H54 (cell line): ENCODE measurements at regions not wholly inside any gene's neighbourhood (a gene's known extent, or its start where the extent isn't known, plus 50 kb on each side); places are given as distances from the start of the nearest gene placed in this dataset.

Experiments
- DNase-seq: peaks from one replicate; pipeline ENCODE4 v3.0.0; 2011; ENCODE audit warnings: low spot score, mixed read lengths; ENCODE audit not compliant: insufficient read length
- FAIRE-seq: peaks from 3 replicates; lab custom pipeline; 2011; peaks lifted over from hg19 to GRCh38; lab: Jason Lieb, UNC
- POLR2A ChIP-seq: IDR thresholded peaks from 2 replicates; pipeline ENCODE4 v1.6.1; 2011; ENCODE audit warnings: low read depth, mild to moderate bottlenecking, low read length

DNA sequence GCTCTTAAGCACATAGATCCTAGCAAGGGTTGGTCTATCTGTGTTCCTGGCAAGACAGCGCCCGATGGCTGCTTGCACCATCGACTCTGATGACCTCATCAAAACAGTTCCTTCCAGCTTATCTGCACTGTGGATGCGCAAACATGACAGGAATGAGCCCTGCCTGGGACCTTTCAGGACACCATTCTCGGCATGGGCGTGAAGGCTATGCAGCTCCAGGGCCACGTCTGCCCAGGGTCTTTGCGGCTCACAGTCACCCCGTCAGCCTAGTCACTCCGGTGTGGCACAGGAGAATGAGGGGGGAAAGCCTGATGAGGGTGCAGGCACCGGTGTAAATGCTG, 147.8 kb upstream of the TWIST2 start:
- no peak for TF ChIP-seq POLR2A
- FAIRE-seq = no peak
- no peak for DNase-seq

DNA sequence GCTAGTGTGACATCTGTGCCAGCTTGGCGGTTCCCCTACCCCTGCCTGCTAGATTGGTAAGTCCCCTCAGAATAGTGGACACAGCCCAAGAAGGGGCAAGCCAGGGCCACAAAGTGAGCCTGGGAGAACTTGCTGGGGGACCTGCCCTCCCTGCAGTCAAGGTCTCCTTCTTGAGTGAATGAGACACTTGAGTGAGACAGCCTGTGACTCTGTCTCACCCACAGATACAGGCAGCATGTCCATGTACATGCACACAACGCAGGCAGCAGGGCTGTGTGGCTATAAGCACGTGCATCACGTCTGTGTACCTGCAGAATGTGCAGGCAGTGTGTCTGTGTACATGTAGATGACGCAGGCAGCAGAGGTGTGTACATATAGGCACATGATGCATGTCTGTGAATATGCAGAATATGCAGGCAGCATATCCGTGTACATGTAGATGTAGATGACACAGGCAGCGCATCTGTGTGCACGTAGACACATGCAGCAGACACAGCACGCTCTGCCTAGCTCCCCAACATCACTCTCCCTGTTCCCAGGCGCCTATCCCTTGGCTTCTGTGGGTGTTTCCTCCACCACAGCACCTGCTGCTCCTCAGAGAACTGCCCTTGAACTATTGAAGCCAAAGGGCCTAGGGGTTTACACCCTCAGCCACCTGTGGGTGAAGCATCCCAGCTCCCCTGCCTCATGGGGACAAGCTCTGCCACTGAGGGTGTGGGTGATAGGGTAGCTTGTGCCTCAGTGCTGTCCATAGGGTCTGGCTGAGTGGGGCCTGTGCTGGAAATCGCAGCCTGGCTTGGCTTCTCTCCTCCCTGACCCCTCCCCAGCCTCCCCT, 147.2 kb upstream of the TWIST2 start:
- no peak for FAIRE-seq
- TF ChIP-seq POLR2A = no peak
- no peak for DNase-seq

DNA sequence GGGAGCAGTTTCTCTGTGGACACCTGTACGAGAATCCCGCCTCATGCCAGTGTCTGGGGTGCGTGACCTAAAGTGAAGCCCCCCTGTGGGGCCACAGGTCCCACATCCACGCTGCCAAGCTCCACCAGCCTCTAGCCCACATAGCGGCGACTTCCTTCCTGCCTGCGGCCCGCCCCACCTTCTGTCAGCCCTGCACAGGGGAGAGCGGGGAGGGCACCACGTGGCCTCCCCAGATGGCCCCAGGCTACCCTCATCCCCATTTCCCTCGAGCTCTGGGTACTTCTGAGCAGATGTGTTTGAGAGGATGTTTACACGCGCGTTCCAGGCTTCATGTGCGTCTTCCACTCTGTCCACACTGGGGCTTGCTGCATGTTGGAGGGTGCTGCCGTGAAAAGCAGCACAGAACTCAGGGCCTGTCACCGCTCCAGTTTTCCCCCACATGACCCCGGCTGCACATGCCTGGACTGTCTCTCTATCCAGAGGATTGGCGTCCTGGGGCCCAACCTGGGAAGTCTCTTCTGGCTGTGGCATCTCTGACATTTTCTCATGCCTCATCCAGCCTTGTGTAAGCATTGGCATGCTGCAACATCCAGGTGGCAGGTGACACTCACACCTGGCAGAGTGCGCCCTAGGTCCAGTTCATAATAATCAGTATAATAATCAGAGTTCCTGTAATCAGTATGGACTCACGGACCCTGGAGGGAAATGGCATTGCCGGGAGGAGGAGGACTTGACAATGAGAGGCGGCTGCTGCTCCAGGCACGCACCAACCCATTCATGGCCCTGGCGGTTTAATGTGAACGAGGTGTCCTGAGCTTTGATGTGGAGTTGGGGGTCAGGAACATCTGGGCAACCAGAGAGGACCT, 146.3 kb upstream of the TWIST2 start:
- no peak for TF ChIP-seq POLR2A
- FAIRE-seq (no peak), DNase-seq (no peak)

DNA sequence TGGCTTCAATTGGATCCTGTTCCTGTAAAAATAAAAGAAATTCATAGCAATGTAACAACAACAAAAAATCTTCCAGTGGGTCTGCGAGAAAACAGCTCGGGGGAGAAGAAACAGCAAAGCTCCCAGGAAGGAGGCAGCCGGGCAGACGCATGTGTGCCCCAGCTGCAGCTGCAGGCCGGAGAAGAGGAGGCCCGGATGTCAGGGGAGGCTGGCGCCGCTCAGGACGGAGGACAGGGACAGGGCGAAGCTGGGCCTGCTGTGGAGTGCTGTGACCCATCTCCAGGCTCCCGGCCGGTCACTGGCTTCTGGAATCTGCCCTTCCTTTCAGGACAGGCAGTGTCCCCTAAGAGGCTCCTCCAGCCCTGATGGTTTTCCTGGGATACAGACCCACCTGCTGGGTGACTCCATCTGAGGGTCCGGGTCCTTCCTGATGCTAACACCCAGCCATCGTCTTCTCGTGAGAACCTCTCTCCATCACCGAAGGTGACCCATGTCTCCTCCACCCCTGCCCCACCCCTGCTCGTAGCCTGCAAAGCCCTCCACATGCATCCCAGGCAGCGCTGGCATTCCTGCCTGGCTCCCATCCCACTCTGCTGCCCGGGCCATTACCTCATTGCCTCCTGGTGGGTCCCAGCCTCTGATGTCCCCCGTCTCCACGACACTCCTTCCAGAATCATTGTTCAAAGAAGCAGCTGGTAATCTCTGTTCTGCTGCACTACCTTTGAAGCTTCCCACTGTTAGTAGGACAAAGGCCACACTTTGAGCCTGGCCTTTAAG, 145.4 kb upstream of the TWIST2 start:
- FAIRE-seq (no peak), DNase-seq (no peak)
- no peak for TF ChIP-seq POLR2A

DNA sequence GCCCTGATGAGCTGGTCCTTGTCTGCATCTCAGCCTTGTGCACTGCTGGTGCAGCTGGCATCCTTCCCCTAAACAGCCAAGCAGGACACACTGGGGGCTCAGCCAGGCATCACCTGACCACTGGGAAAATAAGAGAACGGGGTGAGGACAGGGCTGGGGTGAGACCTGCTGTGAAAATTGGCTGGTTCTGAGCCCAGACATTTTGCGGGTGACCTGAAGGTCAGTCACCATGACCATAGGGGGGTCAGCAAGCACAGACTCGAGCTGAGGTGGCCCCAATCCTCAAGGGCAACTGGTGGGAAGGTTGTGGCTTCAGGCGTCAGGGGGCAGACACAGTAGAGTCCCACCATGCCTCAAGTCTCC, 144.9 kb upstream of the TWIST2 start:
- TF ChIP-seq POLR2A = no peak
- no peak for DNase-seq

DNA sequence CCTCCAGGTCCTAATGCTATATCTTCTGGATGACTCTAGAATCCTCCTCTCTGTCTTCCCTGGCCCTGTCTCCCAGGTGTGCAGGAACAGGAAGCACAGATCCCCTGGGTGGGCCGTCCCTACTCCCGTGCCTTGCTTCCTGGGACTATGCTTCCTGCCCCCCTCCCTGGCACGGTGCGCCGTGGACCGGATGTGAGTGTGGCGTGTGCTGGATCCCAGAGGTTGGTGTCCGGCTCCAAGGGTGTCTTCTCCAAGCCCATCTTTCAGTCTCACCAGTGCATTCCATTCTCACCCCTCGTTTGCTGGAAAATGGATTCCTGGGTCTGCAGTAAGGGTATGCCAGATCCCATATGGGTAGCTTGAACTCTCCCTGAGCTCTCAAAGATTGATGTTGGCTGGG, 144.4 kb upstream of the TWIST2 start:
- no peak for FAIRE-seq
- no peak for DNase-seq
- no peak for TF ChIP-seq POLR2A

More for the DNA sequence above, 144.9 kb upstream of the TWIST2 start:
- no peak for FAIRE-seq

DNA sequence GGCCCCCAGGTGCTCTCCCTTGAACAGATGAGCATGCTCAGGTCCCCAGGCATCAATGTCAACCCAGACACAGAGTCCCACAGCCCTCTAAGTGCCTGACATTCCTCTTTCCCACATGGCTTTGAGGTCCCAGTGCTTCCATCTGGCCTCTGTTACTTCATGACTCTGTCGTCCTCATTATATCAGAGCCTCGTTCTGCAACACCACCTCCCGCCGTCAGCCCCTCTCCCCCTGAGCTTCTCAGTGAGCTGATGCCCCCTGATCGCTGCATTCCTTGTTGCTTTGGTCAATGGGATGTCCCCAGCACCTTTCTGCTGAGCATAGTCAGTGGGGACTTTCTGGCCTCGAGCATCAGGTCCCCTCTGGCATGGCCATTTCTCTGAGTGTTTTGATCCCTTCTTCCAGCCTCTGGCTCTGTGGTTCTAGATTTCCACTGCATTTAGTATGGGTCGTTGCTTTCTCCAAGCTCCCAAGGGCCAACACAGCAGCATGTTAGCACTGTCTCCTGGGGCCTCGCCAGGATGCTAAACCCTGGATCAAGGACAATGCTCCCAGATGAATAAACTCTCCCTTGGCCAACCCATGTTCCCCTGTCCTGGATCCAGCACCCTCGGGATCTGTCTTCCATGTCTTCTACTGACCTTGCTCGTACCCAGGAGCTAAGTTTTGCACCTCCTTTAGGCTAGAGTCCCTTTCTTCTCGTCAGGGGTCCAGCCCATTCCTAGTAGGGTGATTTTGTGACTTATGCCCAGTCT, 143.2 kb upstream of the TWIST2 start:
- FAIRE-seq = no peak
- TF ChIP-seq POLR2A = no peak
- DNase-seq = no peak

DNA sequence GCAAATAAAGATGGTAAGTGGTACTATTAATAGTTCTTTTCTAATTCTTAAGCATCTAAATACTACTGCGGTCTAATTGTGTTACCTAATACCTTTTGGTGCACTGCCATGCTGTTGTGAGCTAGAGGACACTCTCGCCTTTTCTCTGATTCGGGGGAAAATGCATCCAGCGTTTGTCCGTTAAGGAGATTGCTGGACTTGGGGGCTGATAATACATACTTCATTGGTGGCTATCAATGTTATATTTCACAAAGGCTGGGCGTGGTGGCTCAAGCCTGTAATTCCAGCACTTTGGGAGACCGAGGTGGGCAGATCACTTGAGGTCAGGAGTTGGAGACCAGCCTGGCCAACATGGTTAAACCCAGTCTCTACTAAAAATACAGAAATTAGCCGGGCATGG, 141.7 kb upstream of the TWIST2 start:
- no peak for DNase-seq
- TF ChIP-seq POLR2A = no peak
- no peak for FAIRE-seq

DNA sequence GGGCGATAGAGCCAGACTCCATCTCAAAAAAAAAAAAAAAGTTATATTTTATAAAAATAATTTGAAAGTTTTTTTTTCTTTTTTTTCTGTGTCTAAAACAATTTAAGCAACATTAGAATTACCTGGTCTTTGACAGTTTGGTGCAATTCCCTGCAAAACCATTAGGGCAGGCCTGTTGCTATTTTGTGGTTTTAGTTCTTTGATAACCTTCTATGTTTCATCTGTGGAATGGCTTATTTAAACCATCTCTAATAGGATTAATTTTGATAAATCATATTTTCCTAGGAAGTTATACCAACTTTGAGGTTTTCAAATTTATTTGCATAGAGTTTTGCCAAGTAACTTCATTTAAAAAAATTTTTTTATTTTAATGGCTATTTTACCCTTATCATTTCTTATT, 141.2 kb upstream of the TWIST2 start:
- FAIRE-seq = no peak
- no peak for DNase-seq
- no peak for TF ChIP-seq POLR2A

DNA sequence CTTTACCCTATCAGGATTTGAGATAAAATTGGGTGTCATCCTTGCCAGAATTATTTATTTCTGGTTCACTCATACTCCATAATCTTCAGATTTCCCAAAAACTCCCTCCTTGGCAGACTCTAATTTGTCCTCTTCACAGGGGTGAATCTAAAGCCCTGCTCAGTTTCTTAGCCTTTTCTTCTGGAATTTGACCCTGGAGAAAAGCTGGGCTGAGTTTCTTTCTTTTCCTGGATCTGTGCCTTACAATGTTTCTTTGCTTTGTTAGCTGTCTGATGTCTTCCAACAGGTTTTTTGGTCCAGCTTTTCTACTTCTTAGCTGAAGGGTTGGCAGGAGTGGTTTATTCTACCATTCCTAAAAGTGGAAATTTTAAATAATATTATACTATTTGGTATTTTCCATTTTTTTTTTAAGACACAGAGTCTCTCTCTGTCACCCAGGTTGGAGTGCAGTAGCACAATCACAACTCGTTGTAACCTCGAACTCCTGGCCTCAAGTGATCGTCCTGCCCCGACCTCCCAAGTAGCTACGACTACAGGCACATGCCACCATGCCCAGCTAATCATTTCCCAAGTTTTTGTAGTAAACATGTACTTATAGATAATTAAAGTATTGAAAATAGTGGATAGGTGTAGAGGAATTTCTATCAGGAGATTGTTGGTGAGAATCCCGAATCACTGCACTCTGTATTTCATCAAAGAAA, 138.4 kb upstream of the TWIST2 start:
- no peak for DNase-seq

DNA sequence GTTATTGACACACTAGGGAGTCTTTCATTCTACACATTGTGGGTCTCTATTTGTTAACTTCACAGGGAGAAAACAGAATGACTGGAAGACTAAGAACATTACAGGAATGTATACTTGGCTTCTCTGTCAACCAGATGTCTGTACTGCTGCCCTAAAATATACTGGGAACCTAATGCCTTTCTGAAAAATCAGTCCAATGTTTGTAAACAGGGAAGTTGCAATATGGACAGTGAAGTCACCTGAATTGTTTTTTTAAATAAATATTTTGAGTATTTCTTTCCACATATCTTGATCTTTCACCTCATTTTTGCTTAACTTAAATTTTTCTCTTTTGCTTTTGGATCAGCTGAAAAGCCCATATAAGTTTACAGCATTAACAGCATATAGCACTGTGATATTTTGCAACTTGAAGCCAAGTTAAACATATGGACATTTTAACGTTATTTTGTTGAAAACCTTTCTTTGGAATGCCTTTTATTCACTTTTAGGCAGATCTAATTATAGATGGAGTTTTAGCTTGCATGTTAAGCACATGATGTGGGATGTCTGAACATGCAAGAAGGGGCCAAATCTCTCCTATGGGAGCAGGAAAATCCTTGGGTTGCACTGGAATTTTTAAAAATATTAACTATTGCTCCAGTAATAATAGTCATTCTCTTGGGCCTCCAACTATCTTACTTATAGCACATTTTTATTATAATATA, 137.7 kb upstream of the TWIST2 start:
- DNase-seq (no peak), FAIRE-seq (no peak)
- TF ChIP-seq POLR2A = no peak

More for the DNA sequence above, 138.4 kb upstream of the TWIST2 start:
- FAIRE-seq = no peak
- no peak for TF ChIP-seq POLR2A

DNA sequence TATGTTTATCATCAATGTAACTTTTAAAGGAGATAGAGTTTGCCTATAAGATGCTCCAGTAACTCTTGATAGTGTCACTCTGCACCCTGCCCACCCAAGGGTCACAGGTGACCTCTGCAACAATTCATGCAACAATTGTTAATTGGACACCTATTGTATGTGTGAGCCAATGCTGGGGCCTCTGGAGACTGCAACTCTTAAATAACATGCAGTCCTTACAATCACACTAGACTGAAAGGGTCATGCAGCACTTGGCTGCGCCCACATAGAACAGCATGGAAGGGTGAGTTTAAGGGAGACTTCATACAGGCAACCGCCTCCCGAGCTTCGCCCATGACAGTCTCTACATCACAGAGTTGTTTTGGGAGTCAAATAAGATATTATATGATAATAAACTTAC, 137.1 kb upstream of the TWIST2 start:
- no peak for FAIRE-seq
- TF ChIP-seq POLR2A = no peak

More for the DNA sequence above, 137.1 kb upstream of the TWIST2 start:
- no peak for DNase-seq
